ENCODE measurements at regions not wholly inside any gene's neighbourhood (a gene's known extent, or its start where the extent isn't known, plus 50 kb on each side); places are given as distances from the start of the nearest gene placed in this dataset.

GRCh38 chr12:25056486-25057130, 107.7 kb upstream of the BCAT1 start:
- TF ChIP-seq CTCF (IDR thresholded peaks at IDR 0.05 in 4 of 5, conservative IDR thresholded peaks at IDR 0.05 in 1 of 5) (no peak), POLR2A (IDR thresholded peaks at IDR 0.05) (no peak)

Measured in gastrocnemius medialis (tissue), 4 donors.